ENCODE measurements at regions not wholly inside any gene's neighbourhood (a gene's known extent, or its start where the extent isn't known, plus 50 kb on each side); places are given as distances from the start of the nearest gene placed in this dataset.

GRCh38 chr5:124310453-124310852 lies 436.0 kb downstream of the ZNF608 start:
- TF ChIP-seq CTCF (conservative IDR thresholded peaks at IDR 0.05; ENCODE audit: low read depth, low read length), result no peak
- no peaks in the 10 kb centered on the region for H4K20me1 ChIP-seq (ENCODE audit: insufficient read depth)
- no peak overlapping the region for H3K9ac ChIP-seq
- H2AFZ ChIP-seq (ENCODE audit: low read depth), result no peak overlapping the region
- H3K79me2 ChIP-seq (ENCODE audit: insufficient read depth, low read depth), result no peaks in the 10 kb centered on the region
- H3K4me2 ChIP-seq, result no peak overlapping the region
- no peak overlapping the region for H3K27ac ChIP-seq
- H3K4me3 ChIP-seq (IDR thresholded peaks at IDR 0.05; ENCODE audit: insufficient read depth, low read depth, low read length), result no peak overlapping the region
- H3K36me3 ChIP-seq (ENCODE audit: insufficient read depth), result no peaks in the 10 kb centered on the region
- H3K4me1 ChIP-seq (ENCODE audit: low read depth, poor library complexity, severe bottlenecking), result no peaks in the 10 kb centered on the region
- no peaks in the 10 kb centered on the region for H3K27me3 ChIP-seq (ENCODE audit: insufficient read depth, low read depth)

GRCh38 chr5:124309241-124309980 lies 437.0 kb downstream of the ZNF608 start:
- Histone ChIP-seq H3K4me3 (IDR thresholded peaks at IDR 0.05; ENCODE audit: insufficient read depth, low read depth, low read length) (no peak overlapping the region), H4K20me1 (ENCODE audit: insufficient read depth) (no peaks in the 10 kb centered on the region), H3K27ac (no peak overlapping the region), H3K4me2 (no peak overlapping the region), H3K36me3 (ENCODE audit: insufficient read depth) (no peaks in the 10 kb centered on the region), H3K9ac (no peak overlapping the region), H3K4me1 (ENCODE audit: low read depth, poor library complexity, severe bottlenecking) (no peaks in the 10 kb centered on the region), H2AFZ (ENCODE audit: low read depth) (no peak overlapping the region), H3K27me3 (ENCODE audit: insufficient read depth, low read depth) (no peaks in the 10 kb centered on the region), H3K79me2 (ENCODE audit: insufficient read depth, low read depth) (no peaks in the 10 kb centered on the region)
- TF ChIP-seq CTCF (conservative IDR thresholded peaks at IDR 0.05; ENCODE audit: low read depth, low read length), result no peak

GRCh38 chr5:124303366-124303765 lies 443.1 kb downstream of the ZNF608 start:
- no peaks in the 10 kb centered on the region for H3K79me2 ChIP-seq (ENCODE audit: insufficient read depth, low read depth)
- no peak overlapping the region for H3K4me3 ChIP-seq (IDR thresholded peaks at IDR 0.05; ENCODE audit: insufficient read depth, low read depth, low read length)
- H2AFZ ChIP-seq (ENCODE audit: low read depth), result no peak overlapping the region
- no peak overlapping the region for H3K9ac ChIP-seq
- H3K27ac ChIP-seq, result no peak overlapping the region
- H3K4me2 ChIP-seq, result no peak overlapping the region
- TF ChIP-seq CTCF (conservative IDR thresholded peaks at IDR 0.05; ENCODE audit: low read depth, low read length), result no peak
- H3K36me3 ChIP-seq (ENCODE audit: insufficient read depth), result no peaks in the 10 kb centered on the region
- H3K27me3 ChIP-seq (ENCODE audit: insufficient read depth, low read depth), result no peaks in the 10 kb centered on the region
- no peaks in the 10 kb centered on the region for H3K4me1 ChIP-seq (ENCODE audit: low read depth, poor library complexity, severe bottlenecking)
- H4K20me1 ChIP-seq (ENCODE audit: insufficient read depth), result no peaks in the 10 kb centered on the region

GRCh38 chr5:124302533-124302932 lies 443.9 kb downstream of the ZNF608 start:
- no peak for TF ChIP-seq CTCF (conservative IDR thresholded peaks at IDR 0.05; ENCODE audit: low read depth, low read length)
- H4K20me1 ChIP-seq (ENCODE audit: insufficient read depth), result no peaks in the 10 kb centered on the region
- no peaks in the 10 kb centered on the region for H3K79me2 ChIP-seq (ENCODE audit: insufficient read depth, low read depth)
- no peaks in the 10 kb centered on the region for H3K27me3 ChIP-seq (ENCODE audit: insufficient read depth, low read depth)
- no peak overlapping the region for H2AFZ ChIP-seq (ENCODE audit: low read depth)
- H3K27ac ChIP-seq, result no peak overlapping the region
- no peak overlapping the region for H3K9ac ChIP-seq
- H3K4me3 ChIP-seq (IDR thresholded peaks at IDR 0.05; ENCODE audit: insufficient read depth, low read depth, low read length), result no peak overlapping the region
- H3K36me3 ChIP-seq (ENCODE audit: insufficient read depth), result no peaks in the 10 kb centered on the region
- no peaks in the 10 kb centered on the region for H3K4me1 ChIP-seq (ENCODE audit: low read depth, poor library complexity, severe bottlenecking)
- no peak overlapping the region for H3K4me2 ChIP-seq
